OCI-LY3 (cell line): ENCODE measurements at regions not wholly inside any gene's neighbourhood (a gene's known extent, or its start where the extent isn't known, plus 50 kb on each side); places are given as distances from the start of the nearest gene placed in this dataset.
"Not testable (repeated sequence)": the region's sequence is repeated elsewhere in the genome, so short reads cannot be mapped to it uniquely, and the experiment has no call there.

ENCODE experiments used
- H2AFZ ChIP-seq: fragments of 200-600, 300-600 bp; shearing (Covaris generic); 2 replicates; pipeline ENCODE4 v1.6.0; 2014; ENCODE audit warnings: antibody characterized with exemption, low read depth, low read length
- H3K27ac ChIP-seq: fragments of 200-600, 300-600 bp; sonication (generic); 2 replicates; pipeline ENCODE4 v1.5.1; 2014; ENCODE audit warnings: mild to moderate bottlenecking, low read length, moderate library complexity, mixed read lengths
- H3K27me3 ChIP-seq: fragments of 200-600, 300-600 bp; sonication (generic); 2 replicates; pipeline ENCODE4 v1.6.1; 2014; ENCODE audit warnings: low read depth, low read length, mixed read lengths
- H3K36me3 ChIP-seq: fragments of 200-600, 300-600 bp; sonication (generic); replicated peaks from 2 replicates; pipeline ENCODE3; 2014; ENCODE audit warnings: low read depth, low read length, mixed read lengths
- H3K4me1 ChIP-seq: fragments of 300-600, 200-600 bp; sonication (generic); 2 replicates; pipeline ENCODE4 v1.6.1; 2014; ENCODE audit warnings: low read length, mixed read lengths
- H3K4me2 ChIP-seq: fragments of 200-600, 300-600 bp; sonication (generic); 2 replicates; pipeline ENCODE4 v1.6.1; 2014; ENCODE audit warnings: low read length, mixed read lengths
- H3K4me3 ChIP-seq: fragments of 300-600, 200-600 bp; sonication (generic); 2 replicates; pipeline ENCODE4 v1.5.1; 2014; ENCODE audit warnings: antibody characterized with exemption, mild to moderate bottlenecking, low read length, moderate library complexity
- H3K79me2 ChIP-seq: fragments of 300-600, 200-600 bp; shearing (Covaris generic); 2 replicates; pipeline ENCODE4 v1.6.1; 2014; ENCODE audit warnings: mild to moderate bottlenecking, low read length, mixed read lengths
- H3K9ac ChIP-seq: fragments of 300-600, 200-600 bp; shearing (Covaris generic); 2 replicates; pipeline ENCODE4 v1.6.0; 2014; ENCODE audit warnings: mild to moderate bottlenecking, low read length, moderate library complexity
- H3K9me3 ChIP-seq: fragments of 200-600, 300-600 bp; shearing (Covaris generic); 2 replicates; pipeline ENCODE4 v1.6.1; 2014; ENCODE audit warnings: low read length, mixed read lengths; ENCODE audit not compliant: insufficient read depth
- H4K20me1 ChIP-seq: fragments of 200-600, 300-600 bp; sonication (generic); 2 replicates; pipeline ENCODE4 v1.6.1; 2016; ENCODE audit warnings: low read length, mixed read lengths; ENCODE audit not compliant: insufficient read depth

- H2AFZ ChIP-seq, H3K9ac ChIP-seq, H3K4me1 ChIP-seq, H3K4me3 ChIP-seq, H3K79me2 ChIP-seq, H4K20me1 ChIP-seq, H3K36me3 ChIP-seq, H3K27me3 ChIP-seq, H3K27ac ChIP-seq, H3K4me2 ChIP-seq, H3K9me3 ChIP-seq: not testable (repeated sequence)
Observed at GRCh38 chr4:118432359-118432758, 79.6 kb upstream of the PRSS12 start.

DNA sequence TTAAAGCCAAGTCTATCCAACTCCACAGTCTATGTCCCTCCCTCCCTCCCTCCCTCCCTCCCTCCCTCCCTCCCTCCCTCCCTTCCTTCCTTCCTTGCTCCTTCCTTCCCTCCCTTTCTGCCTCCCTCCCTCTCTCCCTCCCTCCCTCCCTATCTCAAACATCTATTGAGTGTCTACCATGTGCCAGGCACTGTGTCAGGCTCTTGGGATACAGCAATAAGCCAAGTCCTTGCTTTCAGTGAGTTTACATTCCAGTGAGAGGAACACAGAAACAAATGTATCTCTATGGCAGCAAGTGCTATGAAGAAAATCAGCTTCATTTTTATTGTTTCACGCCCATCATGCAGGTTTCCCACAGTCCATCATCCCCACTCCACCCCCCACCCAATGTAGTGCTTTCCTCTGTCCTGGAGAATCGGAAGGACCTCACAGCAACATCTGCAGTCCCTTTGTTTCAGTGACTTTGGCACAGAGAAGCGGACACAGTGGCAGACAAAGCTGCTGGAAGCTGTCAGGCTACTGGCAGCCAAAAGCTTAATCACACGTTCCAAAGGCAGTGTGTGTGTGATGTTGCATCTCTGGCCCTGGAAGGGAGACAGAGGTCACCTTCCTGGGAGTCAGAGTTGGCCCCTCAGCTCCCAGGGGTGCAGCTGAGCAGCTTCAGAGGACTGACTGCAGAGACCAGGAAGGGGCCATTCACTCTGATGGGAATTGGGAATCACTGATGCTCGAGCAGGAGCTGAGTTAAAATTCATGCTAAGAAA lies 81.0 kb upstream of the PRSS12 start:
- H3K27ac ChIP-seq, H2AFZ ChIP-seq, H3K4me1 ChIP-seq, H3K4me2 ChIP-seq, H3K4me3 ChIP-seq, H3K9me3 ChIP-seq, H3K79me2 ChIP-seq, H3K27me3 ChIP-seq, H3K9ac ChIP-seq, H3K36me3 ChIP-seq, H4K20me1 ChIP-seq: not testable (repeated sequence)

DNA sequence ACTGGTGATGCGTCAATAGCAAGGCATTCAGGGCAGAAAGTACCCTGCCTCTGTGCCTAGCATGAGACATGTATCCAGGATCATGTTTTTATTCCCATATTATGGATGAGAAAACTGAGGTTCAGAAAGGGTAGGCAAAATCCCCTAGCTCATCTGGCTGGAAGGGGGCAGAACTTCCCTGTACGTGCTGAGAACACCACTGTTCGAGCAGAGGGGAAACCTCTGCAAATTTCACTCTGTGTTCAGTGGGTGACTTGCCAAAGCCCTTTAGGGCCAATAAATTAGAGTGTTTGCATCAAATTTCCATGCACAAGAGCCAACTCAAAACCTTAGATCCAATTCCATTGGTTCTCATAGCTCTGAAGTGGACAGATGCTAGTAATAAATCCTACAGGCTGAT lies 82.6 kb upstream of the PRSS12 start:
- not testable (repeated sequence) for H3K79me2 ChIP-seq, H2AFZ ChIP-seq, H3K36me3 ChIP-seq, H3K9ac ChIP-seq, H3K27ac ChIP-seq, H3K9me3 ChIP-seq, H3K27me3 ChIP-seq, H4K20me1 ChIP-seq, H3K4me1 ChIP-seq, H3K4me3 ChIP-seq, H3K4me2 ChIP-seq

DNA sequence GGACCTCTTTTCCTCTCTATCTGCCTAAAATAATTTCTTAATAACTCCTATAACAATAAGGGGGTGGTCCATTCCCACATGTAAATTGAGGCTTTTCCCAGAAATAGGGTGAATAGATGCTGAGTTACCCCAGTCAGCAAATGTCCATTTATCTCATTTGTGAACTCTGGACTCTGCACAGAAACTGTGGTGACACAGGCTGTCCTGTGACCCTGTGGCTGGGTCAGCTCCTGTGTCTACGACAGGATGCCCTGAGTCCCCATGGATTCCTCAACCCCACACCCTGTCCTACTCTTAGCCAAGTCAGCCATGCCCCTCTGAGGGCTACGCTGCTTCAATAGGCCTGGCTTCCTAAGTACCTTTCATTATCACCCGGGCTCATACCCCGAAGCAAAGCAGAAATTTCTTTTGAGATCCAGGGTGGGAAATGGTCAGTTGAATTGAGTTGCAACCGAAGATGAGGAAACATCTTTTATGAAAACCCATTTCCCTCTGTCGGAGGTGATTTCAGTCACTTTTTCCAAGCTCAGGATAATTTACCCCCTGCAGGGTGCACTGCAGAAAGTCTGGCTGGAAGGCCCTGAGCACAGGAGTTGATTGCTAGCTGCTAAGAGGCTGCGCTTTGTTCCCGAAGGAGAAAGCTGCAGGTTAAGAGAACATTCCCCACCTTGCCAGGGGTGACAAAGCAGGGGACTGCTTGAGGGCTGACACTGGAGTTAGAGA lies 89.5 kb upstream of the PRSS12 start:
- H3K4me1 ChIP-seq, H2AFZ ChIP-seq, H3K4me3 ChIP-seq, H3K27ac ChIP-seq, H3K9ac ChIP-seq, H3K9me3 ChIP-seq, H3K27me3 ChIP-seq, H3K36me3 ChIP-seq, H3K4me2 ChIP-seq, H3K79me2 ChIP-seq, H4K20me1 ChIP-seq: not testable (repeated sequence)

DNA sequence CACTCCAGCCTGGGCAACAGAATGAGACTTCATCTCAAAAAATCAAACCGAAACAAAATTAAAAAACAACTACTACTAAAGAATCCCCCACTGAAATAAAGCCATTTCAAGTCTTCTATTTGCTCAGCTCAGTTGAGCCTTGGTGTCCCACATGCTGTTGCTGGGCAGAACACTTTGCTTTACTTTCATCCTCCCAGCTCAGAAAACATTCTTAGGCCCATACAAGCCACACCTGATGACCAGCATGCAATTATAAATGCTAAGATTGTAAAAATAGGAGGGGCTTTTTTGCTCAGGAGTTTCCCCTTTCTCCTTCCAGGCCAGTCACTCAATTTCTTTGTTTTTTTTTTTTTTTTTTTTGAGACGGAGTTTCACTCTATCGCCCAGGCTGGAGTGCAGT lies 94.6 kb upstream of the PRSS12 start:
- H3K27ac ChIP-seq, H3K4me3 ChIP-seq, H3K9ac ChIP-seq, H3K27me3 ChIP-seq, H3K9me3 ChIP-seq, H3K36me3 ChIP-seq, H3K4me1 ChIP-seq, H2AFZ ChIP-seq, H3K79me2 ChIP-seq, H4K20me1 ChIP-seq, H3K4me2 ChIP-seq: not testable (repeated sequence)

DNA sequence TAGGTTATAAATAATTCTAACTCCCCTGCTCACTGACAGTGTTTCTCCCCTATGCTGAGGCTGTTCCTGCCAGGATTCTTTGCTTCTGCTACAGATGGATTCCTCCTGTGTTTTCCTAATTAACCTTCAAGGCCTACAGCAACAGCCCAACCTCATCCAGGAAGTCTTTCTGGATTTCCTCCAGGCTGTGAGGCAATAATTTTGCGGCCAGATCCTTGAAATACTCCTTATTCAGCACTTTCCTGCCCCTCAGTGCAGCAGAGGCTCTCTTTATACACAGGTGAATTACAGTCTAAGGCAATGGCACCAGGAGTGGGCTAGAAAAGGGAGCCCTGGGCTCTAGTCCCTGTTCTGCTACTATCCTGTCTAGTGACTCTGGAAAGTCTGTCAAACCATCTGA lies 102.1 kb upstream of the PRSS12 start:
- not testable (repeated sequence) for H3K9ac ChIP-seq, H3K4me1 ChIP-seq, H3K27ac ChIP-seq, H4K20me1 ChIP-seq, H3K9me3 ChIP-seq, H3K79me2 ChIP-seq, H2AFZ ChIP-seq, H3K36me3 ChIP-seq, H3K4me2 ChIP-seq, H3K27me3 ChIP-seq, H3K4me3 ChIP-seq

DNA sequence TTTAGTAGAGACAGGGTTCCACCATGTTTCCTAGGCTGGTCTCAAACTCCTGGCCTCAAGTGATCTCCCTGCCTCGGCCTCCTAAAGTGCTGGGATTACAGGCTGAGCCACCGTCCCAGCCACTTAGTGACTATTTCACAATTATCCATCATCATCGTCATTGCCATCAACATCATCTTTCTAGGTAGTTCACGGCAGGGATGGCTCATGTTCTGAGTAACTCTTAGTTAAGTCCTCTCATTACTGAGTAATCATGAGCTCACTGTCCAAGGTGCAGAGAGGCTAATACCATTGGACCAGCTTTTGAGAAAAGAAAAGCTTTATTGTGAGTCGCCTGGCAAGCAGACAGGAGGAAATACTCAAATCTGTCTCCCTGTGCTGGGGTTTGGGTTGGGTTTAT lies 108.6 kb upstream of the PRSS12 start:
- not testable (repeated sequence) for H3K36me3 ChIP-seq, H3K4me2 ChIP-seq, H3K4me1 ChIP-seq, H3K9me3 ChIP-seq, H3K79me2 ChIP-seq, H4K20me1 ChIP-seq, H3K27ac ChIP-seq, H3K27me3 ChIP-seq, H2AFZ ChIP-seq, H3K4me3 ChIP-seq, H3K9ac ChIP-seq

GRCh38 chr4:118465831-118466230 lies 113.0 kb upstream of the PRSS12 start:
- H3K27ac ChIP-seq, H3K4me3 ChIP-seq, H3K27me3 ChIP-seq, H2AFZ ChIP-seq, H3K4me1 ChIP-seq, H3K36me3 ChIP-seq, H4K20me1 ChIP-seq, H3K79me2 ChIP-seq, H3K4me2 ChIP-seq, H3K9ac ChIP-seq, H3K9me3 ChIP-seq: not testable (repeated sequence)

- not testable (repeated sequence) for H3K9ac ChIP-seq, H3K4me2 ChIP-seq, H3K9me3 ChIP-seq, H3K79me2 ChIP-seq, H3K4me1 ChIP-seq, H3K27ac ChIP-seq, H3K36me3 ChIP-seq, H3K27me3 ChIP-seq, H3K4me3 ChIP-seq, H4K20me1 ChIP-seq, H2AFZ ChIP-seq
Observed at GRCh38 chr4:118474001-118474626, 121.3 kb upstream of the PRSS12 start.
